Left cardiac atrium (tissue), 4 donors: ENCODE measurements at regions not wholly inside any gene's neighbourhood (a gene's known extent, or its start where the extent isn't known, plus 50 kb on each side); places are given as distances from the start of the nearest gene placed in this dataset.

Experiments
- ATAC-seq, 2 donors: fragments of 200-7000 bp; cut with Tn5 transposase; one replicate each; pipeline ENCODE4 v1.9.1; 2020; ENCODE audit warnings: mild to moderate bottlenecking in 2 of 2, moderate library complexity in 2 of 2
- DNase-seq: peaks from one replicate; pipeline ENCODE4 v3.0.0-alpha.2; 2020
- intact Hi-C, 2 donors: fragments of 100-400 bp; cut with DNase I; formaldehyde crosslinking; loops; one replicate each; pipeline versions ENCODE4 v1.14.1 to v1.15.1; 2022 to 2023
- donor health status: DM: no; HTN: yes; CAD: no.
- donor health status: DM: no; HTN: yes; CAD: no; lungs with severe emphysema.
- donor health status: DM: yes; HTN: yes; CAD: no.
- donor health status: Dilated cardiomyopathy.

DNA sequence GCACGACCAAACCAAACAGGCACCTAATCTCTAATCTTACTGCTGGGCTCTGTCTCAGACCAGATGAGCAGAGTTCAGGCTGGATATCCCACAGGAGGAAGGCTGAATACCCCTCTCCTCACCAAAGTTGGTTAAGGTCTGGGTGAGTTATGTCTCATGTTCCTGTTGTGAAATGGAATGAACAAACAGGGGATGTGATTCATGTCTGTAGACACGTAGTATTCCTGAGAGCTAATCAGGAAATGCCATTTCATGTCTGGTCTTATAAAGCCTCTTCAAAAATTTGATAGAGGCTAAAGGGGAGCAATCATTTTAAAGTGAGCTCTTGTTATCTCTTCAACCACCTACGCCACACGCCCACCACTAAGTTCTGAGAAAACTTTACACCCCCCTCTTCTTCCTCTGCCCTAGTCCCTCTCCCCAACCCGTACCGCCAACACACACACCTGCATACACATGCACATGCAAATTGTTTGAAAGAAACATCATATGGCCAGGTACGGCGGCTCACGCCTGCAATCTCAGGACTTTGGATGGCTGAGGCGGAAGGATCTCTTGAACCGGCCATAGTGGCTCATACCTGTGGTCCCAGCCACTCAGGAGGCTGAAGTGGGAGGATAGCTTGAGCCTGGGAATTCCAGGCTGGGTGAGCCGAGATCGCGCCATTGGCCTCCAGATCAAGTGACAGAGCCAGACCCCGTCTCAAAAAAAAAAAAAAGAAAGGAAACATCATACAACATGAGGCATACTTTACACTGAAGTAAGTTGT, 69.8 kb upstream of the RAI14 start:
- DNase-seq, result no peak
- peak in 1 of 2 donors; percentile 57 for ATAC-seq
- intact Hi-C loops, result no loop called here

DNA sequence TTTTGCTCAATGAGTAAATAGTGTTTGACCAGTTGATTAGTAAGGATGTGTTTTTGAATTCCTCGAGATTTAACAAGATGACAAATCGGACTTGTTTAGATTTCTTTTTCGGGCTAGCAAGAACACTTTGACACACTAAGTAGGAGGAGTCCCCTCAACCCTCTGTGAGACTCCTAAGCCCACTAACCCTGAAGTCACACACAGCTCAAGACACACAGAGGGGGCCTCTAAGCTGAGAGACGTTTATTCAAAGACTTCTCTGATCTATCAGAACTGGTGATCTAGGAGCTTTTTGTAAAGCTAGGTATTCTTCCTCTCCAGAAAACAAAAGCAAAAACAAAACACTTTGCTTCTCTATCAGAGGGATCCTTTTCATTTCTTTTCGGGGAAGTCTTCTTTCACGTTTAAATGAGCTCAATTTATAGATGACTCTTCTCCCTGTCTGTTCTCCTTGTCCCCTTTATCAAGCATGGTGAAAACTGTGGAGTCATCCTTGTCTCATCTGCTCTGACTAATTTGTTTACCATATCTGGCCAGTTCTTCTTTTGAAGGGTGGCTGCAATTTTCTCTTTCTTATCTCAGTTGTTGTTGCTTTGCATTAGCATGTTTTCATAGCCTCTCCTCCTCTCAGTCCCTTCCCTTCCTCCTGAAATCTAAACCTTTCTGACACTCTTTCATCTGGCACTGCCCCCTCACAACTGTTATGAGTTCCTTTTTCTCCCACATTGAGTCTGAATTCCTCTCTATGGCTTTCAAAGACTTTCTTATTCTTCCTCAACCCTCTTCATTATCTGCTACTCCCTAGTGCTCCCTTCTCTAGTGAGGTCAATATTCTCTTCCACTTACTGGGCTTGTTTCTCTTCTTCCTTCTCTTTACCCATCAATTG, 68.5 kb upstream of the RAI14 start:
- no peak for DNase-seq
- intact Hi-C loops, result no loop called here
- peak in 1 of 2 donors; percentile 59 for ATAC-seq

- intact Hi-C loops, result no loop called here
- DNase-seq, result no peak
- ATAC-seq, result no peak
These were observed 66.3 kb upstream of the RAI14 start for GRCh38 chr5:34589832-34590231.

- no peak for DNase-seq
- no peak for ATAC-seq
These were observed 64.4 kb upstream of the RAI14 start for GRCh38 chr5:34591723-34592122.

GRCh38 chr5:34597034-34598027, 58.8 kb upstream of the RAI14 start:
- ATAC-seq, result peak in 1 of 2 donors; percentile 19

More at GRCh38 chr5:34591723-34592122, 64.4 kb upstream of the RAI14 start:
- intact Hi-C loops, result no loop called here

GRCh38 chr5:34598177-34598794, 57.8 kb upstream of the RAI14 start:
- peak; percentile 53 to 94 for ATAC-seq
- intact Hi-C loops, result no loop called here
- DNase-seq, result no peak

More at GRCh38 chr5:34597034-34598027, 58.8 kb upstream of the RAI14 start:
- no peak for DNase-seq
- intact Hi-C loops, result no loop called here

GRCh38 chr5:34599471-34600117, 56.5 kb upstream of the RAI14 start:
- no peak for DNase-seq
- no peak for ATAC-seq
- intact Hi-C loops, result no loop called here

GRCh38 chr5:34600118-34600493, 56.0 kb upstream of the RAI14 start:
- DNase-seq, result no peak
- intact Hi-C loops, result no loop called here
- ATAC-seq, result no peak

- no peak for ATAC-seq
- no peak for DNase-seq
- intact Hi-C loops, result no loop called here
These were observed 52.8 kb upstream of the RAI14 start for GRCh38 chr5:34603378-34603777.

GRCh38 chr5:34604119-34604675, 51.9 kb upstream of the RAI14 start:
- ATAC-seq (no peak), DNase-seq (no peak)
- intact Hi-C loops, result no loop called here

DNA sequence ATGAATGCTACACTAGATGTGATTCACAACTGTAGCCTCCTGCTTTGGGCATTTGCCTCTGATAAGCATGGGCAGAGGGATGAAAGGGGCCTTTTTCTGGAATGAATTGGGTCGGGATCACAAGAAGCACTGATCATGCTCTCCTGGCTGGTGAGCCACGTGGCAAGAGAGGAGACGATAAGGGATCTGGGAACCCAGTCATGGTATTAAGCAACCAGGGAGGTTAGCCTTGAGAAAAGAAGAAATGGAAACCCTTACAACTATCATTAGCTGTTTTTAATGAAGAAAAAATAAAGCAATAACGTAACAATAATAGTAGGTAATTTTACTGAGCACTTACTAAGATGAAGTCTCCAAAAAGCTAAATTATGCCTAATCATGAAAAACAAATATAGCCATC, 50.0 kb upstream of the RAI14 start:
- ATAC-seq (no peak), DNase-seq (no peak)
- intact Hi-C loops, result no loop called here
